Embryonic facial prominence (tissue), 1 donor: ENCODE measurements at regions not wholly inside any gene's neighbourhood (a gene's known extent, or its start where the extent isn't known, plus 50 kb on each side); places are given as distances from the start of the nearest gene placed in this dataset.
"Not testable (repeated sequence)": the region's sequence is repeated elsewhere in the genome, so short reads cannot be mapped to it uniquely, and the experiment has no call there.

ENCODE experiments used
- DNase-seq: peaks from one replicate; pipeline ENCODE4 v3.0.0-alpha.2; 2016; ENCODE audit errors: extremely low spot score

DNA sequence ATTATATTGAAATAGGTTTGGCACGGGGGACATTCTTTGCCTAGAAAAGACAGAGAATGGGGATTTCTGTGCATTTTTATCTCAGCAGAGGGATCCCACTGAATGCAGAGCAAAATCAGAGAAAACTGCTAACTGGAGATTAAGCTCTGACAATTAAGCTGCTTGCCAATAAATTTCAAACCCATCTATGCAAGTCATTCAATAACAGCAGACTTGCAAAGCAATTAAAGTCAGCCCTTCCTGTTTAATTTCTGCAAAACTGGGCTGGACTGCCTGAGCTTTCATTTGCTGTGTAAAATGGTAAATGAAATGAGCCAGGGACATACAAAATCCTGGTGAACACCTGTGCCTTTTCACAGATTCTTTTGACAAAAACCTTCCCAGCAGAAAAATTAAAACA is 1273.9 kb upstream of the CNTN5 start:
- DNase-seq, result no peak

DNA sequence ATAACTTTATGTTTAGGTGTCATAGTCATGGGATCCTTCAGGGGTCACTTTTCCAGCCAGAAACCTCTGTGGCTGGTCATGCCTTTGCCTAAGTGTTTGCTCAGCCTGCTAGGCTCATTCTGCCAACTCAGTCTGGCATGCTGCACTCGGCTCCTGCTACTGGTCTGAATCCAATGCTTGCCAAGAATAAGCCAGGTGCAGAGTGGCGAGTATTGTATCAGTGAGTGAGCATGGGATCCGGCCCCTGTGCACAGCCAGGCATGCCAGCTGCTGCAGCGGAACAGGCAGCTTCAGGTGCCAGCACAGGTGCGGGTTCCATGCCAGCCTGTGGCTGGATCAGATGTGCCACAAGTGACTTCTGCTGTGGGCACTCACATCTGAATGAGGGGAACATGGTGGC is 1269.3 kb upstream of the CNTN5 start:
- no peak for DNase-seq

DNA sequence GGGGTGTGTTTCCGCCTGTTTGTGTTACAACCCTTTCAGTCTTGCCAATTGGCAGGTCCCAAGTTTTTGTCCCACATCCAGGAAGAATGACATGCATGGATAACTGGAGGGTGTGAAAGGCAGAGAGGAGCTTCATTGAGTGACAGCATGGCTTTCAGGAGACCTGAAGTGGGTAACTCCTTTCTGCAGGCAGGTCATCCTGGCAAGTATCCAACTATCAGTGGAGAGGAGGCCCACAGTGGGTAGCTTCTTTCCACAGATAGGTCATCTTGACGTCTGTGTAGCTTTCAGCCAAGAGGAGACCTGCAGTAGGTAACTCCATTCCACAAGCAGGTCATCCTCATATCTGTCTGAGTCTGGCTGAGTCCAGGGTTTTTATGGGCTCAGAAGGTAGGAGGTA is 1268.8 kb upstream of the CNTN5 start:
- no peak for DNase-seq

DNA sequence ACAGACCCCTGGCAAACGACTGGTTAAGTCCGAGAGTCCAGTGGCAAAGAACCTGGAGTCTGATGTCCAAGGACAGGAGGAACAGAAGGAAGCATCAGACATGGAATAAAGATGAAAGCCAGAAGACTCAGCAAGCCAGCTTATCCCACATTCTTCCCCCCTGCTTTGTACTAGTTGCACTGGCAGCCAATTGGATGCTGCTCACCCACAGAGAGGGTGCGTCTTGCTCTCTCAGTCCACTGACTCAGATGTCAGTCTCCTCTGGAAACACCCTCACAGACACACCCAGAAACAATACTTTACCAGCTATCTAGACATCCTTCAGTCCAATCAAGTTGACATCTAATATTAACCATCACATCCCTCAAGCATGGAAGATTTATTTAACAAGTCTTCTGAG is 1265.8 kb upstream of the CNTN5 start:
- no peak for DNase-seq

DNA sequence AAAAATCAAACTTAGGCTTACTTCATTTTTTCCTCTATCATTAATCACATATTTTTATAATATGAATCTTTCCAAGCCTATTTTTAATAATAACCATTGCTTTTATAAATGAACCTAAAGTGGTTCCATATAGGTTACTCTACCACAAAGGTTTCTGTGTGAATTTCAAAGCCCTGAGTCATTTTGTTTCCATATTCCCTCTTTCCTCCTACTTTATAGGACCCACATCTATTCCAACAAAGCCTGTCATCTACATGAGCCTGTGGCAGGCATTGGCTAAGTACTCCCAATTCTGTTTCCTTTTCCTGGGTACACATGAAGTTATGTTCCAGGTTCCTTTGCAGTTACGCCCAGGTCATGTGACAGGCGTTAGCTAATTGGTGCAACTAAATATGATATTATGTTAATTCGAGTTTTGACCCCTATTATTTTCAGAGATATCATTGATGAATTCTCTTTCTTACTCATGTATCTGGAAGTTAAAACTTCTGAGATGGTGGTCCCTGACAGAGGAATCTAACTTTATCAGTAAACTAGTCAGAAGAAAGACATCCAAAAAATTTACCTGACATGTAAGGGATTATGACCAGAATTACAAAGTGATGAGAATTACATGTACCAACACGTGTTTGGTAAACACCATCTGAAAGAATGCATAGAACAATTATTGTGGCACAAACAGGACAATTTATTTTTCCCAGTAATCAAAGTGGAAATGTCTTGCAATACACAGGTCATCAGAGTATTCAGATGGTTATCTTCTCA is 1264.0 kb upstream of the CNTN5 start:
- no peak for DNase-seq

DNA sequence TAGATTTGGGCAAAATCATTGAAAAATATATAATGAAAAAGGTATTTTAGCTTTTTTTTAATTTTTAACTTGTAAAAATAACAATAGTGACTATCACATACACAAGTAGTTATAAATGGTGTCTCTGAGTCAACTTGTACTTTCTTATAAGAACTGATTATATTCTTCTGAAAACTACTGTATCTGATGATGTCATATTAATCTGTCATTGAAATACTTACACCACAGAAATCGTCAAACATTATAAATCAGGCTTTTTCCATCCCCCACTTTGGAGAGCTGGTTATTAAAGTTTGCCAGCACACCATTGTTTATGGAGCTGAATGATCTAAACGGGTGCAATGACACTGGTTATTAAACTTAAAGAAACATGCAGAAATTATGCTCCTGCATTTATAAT is 1259.6 kb upstream of the CNTN5 start:
- DNase-seq, result no peak

DNA sequence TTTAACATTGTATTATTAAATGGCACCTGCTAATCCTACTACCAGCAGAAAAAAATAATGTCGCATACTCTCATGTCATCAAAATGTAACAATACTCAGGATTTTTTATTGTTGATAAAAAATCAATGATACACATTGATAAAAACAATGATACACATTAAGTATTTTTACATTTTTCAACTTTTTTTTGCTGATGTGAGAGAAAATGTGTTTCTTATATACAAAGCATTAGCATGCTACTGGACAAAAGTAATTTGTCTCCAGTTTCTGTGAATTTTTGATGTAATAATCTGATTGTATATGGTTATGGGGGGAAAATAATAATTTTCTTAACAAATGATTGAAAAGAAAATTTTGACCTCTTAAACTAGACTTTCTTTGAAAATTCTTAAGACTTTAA is 1256.6 kb upstream of the CNTN5 start:
- no peak for DNase-seq

DNA sequence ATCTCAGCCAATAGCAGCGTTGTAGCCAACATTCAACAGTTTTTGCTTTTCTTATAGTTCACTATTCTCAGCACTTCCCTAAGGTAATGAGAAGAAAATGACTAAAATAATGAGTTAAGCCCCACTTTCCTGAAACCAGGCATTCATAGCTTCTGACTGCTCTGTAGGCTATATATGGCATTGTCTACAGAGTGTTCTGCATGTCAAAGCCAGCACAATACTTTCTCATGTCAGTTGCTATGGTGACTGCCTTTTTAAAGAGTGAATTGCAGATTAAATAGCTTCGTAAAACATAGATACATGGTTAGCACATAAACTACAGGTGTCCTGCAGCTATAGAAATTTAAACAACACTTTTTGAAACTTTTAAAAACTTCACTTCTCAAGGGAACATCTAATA is 1256.1 kb upstream of the CNTN5 start:
- no peak for DNase-seq

DNA sequence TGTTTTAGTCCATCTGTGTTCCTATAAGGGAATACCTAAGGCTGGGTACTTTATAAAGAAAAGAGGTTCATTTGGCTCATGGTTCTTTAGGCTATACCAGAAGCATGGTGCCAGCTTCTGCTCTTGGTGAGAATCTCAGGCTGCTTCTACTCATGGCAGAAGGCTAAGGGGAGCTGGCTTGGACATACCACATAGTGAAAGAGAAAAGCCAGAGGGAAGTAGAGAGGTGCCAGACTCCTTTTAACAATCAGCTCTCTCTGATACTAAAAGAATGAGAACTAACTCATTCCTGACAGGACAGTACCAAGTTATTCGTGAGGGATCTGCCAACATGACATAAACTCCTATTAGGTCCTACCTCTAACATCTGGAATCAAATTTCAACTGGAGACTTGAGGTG is 1250.2 kb upstream of the CNTN5 start:
- no peak for DNase-seq

DNA sequence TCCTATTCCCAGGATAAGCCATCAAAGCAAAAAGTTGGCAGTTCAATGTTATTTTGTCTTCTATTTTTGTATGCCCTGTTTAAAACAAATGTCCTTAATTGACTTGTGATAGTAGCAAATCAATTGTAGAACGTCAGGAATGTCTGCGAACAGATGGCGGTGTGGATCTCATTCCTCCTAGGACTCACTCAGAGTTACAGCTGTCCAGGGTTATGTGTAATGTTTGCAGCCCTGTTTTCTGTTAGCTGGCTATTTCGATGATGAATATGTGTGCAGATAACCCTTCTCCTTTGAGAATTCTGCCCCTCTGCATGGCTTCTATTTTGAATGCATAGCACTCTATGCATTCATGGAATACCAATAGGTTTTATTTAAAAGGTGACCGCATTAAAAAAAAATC is 1248.0 kb upstream of the CNTN5 start:
- no peak for DNase-seq

DNA sequence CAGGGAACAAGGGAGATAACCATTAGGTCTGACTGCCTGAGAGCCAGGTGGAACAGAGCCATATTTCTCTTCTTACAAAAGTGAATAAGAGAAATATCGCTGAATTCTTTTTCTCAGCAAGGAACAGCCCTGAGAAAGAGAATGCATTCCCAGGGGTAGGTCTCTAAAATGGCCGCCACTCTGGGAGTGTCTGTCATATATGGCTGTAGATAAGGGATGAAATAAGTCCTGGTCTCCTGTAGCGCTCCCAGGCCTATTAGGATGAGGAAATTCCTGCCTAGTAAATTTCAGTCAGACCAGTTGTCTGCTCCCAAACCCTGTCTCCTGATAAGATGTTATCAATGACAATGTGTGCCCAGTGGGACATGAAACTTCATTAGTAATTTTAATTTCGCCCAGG is 1236.4 kb upstream of the CNTN5 start:
- not testable (repeated sequence) for DNase-seq

DNA sequence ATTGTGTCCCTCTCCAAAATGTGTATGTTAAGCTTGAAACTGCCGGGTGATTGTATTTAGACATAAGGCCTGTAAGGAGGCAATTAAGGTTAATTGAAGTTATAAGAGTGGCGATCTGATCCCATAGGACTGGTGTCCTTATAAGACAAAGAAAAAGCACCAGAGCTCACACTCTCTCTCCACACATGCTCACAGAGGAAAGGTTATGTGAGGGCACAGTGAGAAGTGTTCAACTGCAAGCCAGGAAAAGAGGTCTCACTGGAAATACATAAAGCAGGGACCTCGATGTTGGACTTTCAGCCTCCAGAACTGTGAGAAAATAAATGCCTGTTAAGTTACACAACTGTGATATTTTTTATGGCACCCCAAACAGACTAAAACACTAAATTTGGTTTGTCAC is 1233.8 kb upstream of the CNTN5 start:
- DNase-seq, result no peak

DNA sequence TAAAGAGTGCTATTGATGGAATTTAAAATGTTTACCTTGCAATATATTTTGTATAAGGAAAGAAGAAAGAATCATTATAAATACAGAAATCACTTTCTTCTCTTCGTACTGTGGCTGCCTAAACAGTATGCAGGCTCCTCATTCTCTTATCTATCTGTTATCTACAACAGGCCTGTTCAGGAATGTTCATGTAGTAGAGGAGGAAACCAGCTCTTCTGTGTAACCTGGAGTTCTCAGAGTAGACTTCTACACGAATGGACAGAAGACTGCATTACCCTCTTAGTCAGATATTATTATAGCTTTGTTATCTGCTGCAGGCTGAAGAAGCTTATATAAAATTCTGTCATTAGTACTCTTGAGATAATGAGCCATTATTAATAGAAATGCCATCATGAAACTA is 1225.9 kb upstream of the CNTN5 start:
- DNase-seq, result no peak

DNA sequence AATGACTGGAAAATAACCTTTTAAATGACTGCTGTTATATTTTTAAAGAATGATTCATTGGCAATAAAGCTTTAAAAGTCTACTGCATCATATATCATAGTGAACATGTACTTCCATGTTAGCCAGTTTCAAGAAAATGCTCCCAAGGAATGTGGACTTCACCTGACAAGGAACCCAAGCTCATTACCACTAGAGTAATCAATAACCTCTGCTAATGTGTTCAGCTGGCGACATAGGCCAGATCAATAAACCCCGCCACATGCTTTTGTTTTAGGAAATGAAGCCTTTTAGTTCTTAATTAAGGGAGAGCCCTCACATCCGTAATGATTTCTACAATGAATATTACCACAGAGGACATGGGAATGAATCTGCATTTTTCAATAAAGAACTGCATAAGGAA is 1219.9 kb upstream of the CNTN5 start:
- no peak for DNase-seq

DNA sequence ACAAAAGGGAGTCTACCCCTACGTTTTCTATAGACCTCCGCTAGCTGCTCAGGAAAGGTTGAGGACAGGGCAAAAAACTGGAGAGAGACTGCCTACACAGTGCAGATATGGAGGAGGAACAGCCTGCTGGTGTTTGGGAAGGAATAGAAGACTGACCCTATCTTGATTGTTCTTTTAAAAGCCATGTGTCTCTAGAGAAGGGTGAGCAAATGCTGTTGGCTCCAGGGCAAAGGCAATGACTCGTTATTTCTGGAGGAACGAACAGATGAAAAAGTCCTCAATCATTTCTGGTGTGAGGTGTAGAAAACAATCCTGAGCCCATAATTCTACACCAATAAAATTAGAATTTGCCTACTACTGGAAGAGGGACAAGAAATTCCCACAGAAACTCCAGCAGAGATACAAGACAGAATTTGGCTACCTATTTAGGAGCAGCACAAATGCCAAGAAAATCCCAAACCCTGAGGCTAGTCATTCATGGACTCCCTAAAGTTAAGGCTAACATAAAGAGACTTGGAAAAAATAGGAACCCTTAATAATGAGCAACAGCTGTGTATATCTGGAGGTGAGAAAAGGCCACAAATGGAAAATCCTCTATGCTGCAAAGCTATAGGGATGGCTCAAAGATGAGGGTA is 1206.3 kb upstream of the CNTN5 start:
- no peak for DNase-seq

DNA sequence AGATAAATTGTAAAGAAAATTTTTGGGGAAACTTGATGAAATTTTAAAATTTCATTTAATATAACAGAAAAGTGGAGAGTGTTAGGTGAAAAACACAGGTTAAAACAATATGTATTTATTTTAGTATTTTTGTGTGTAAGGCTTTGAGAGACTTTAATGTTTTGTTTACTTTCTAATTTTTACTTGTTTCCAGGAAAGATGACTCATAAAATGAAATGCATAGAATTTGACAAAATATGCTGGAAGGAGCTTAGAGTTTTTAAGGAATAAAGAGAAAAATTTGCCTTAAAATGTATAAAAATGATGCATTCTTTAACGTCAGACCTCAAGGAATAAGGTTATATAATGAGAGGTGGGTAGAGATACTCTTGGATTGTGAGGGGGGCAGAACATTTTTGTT is 1205.1 kb upstream of the CNTN5 start:
- DNase-seq, result no peak

DNA sequence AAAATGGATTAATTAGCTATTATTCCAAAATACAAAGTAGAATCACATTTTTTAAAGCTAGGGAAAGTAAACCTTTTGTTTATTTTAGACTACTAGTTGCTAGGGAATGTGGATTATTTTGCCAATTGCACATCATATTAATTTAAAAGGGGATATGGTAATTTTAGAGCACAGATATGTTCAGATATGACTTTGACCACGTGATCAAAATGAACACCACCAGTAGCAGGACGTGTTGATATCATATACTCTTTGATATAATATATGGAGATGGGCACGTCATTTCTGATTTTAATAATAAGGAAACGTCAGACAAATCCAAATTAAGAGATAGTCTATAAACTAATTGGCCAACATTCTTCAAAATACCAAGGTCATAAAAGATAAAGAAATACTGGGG is 1188.3 kb upstream of the CNTN5 start:
- no peak for DNase-seq

DNA sequence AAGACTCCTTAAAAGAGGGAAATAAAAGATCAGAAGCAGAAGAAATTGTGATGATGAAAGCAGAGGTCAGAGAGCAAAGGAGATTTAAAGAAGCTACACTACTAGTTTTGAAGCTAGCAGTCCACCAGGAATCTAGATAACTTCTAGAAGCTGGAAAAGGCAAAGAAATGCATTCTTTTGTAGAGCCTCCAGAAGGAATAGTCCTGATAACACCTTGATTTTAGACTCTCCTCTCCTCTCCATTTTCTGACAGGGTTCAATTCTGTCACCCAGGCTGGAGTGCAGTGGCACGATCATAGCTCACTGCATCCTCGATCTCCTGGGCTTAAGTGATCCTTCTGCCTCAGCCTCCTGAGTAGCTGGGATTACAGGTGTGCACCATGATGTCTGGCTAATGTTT is 1187.3 kb upstream of the CNTN5 start:
- no peak for DNase-seq

DNA sequence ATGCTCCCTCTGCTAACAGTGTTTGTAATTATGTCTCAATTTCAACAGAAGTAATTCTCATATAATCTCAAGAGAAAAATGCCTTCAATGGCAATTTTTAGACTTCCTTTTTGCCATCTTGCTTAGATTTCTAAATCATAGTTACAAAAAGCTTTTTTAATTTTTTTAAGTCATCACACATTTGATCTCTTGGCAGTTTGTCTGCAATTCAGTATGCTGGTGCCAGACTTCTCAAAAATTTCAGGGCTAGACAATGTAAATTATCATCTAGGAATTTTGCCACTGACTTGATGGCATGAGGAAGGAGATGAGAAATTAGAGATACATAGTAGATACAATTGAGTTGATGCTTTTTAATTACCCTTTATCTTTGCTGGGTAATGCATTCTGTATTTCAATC is 1176.7 kb upstream of the CNTN5 start:
- DNase-seq, result no peak

DNA sequence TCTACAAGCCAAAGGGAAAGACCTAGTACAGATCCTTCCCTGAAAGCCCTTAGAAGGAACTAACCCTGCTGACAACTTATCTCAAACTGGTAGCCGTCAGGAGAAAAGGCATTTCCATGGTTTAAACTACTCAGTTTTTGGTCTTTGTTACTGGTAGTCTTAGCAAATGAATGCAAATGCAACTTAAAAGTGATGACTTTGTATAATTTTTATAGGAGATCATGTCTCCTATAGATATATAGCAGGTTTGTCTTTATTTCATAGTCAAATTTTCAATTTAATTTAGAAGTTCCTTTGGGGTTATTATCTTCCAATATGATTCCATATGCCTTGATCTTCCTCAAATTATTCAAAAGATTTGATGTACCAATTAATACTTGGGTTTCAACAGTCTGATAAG is 1173.0 kb upstream of the CNTN5 start:
- no peak for DNase-seq

DNA sequence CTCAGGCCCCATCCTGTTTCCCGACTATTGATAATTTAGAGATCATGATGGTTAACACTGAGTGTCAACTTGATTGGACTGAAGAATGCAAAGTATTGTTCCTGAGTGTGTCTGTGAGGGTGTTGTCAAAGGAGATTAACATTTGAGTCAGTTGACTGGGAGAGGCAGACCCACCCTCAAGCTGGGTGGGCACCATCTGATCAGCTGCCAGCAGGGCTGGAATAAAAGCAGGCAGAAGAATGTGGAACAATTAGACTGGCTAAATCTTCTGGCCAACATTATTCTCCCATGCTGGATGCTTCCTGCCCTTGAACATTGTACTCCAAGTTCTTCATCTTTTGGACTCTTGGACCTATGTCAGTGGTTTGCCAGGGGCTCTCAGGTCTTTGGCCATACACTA is 1170.0 kb upstream of the CNTN5 start:
- DNase-seq, result no peak

DNA sequence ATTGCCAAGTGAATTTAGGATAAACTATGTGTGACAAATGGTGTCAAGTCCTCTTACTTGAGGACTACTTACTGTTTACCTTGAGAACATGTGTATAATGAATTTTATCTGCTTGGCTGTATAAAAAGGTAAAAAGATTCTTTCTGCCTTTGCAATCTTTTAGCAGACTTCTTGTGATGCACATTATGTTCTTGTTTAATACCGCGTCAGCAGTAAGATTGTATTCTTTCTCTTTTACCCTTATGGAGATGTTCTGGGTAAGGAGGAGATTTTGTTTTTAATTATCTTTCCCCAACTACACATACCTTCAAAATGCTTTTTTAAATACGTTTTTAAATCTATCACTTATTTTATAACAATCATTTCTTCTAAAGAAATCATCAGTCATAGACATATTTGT is 1166.4 kb upstream of the CNTN5 start:
- DNase-seq, result no peak

DNA sequence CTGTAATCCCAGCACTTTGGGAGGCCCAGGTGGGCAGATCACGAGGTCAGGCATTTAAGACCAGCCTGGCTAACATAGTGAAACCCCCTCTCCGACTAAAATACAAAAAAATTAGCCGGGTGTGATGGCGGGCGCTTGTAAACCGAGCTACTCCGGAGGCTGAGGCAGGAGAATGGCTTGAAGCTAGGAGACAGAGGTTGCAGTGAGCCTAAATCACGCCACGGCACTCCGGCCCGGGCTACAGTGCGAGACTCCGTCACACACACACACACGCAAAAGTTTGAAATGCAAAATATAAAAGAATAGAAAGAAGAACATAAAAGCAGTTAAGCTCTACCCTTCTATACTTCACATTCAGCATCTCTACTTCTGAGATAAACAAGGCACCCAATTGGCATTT is 1165.9 kb upstream of the CNTN5 start:
- DNase-seq, result no peak

DNA sequence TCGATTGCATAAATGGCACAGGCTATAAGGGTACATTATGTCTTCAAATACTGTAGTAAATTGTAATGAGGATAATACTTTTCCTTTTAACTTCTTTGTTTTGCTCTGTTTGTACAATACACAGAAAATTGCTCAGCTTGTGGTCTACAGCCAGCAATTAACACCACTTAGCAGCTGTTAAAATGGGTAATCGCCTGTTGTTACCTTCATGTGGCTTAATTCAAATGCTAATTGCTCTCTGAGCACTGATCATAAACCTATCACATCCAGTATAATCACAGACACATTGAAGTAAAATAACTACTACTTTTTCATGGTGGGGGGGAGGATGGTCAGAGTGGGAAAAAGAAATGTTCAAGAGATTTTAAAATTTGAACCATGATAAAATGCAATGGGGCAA is 1164.1 kb upstream of the CNTN5 start:
- DNase-seq, result no peak
